PC-3 (cell line): ENCODE measurements at regions not wholly inside any gene's neighbourhood (a gene's known extent, or its start where the extent isn't known, plus 50 kb on each side); places are given as distances from the start of the nearest gene placed in this dataset.

ENCODE experiments used
- ATAC-seq: fragments of 200-7000 bp; cut with Tn5 transposase; 2 replicates; pipeline ENCODE4 v1.9.1; 2020; ENCODE audit warnings: mild to moderate bottlenecking, moderate library complexity
- BruUV-seq: library from RNA; stranded (reverse); fragments of 400-500 nt; replicated peaks from 2 replicates; lab custom pipeline; 2021; lab: Mats Ljungman, UMichigan
- CTCF ChIA-PET: fragments of 300-600 bp; sonication (Branson Sonifier 250); formaldehyde crosslinking; loops from one replicate; lab custom pipeline; 2022; ENCODE audit warnings: antibody characterized with exemption; lab: Charles Lee
- POLR2A ChIA-PET: fragments of 300-600 bp; sonication (Branson Sonifier 250); formaldehyde crosslinking; loops from one replicate; lab custom pipeline; 2022; ENCODE audit warnings: antibody characterized with exemption; ENCODE audit not compliant: unreplicated experiment; lab: Charles Lee
- DNase-seq: peaks from one replicate; pipeline ENCODE4 v3.0.0-alpha.2; 2015
- H2AFZ ChIP-seq: fragments of 300-600 bp; sonication (generic); 2 replicates; pipeline ENCODE4 v1.6.0; 2016; ENCODE audit warnings: antibody characterized with exemption, low read length
- H3F3A ChIP-seq: fragments of 300-600 bp; sonication (generic); one replicate; pipeline ENCODE4 v1.6.0; 2017; ENCODE audit warnings: antibody characterized with exemption, low read length, control low read depth, mild to moderate bottlenecking; ENCODE audit not compliant: unreplicated experiment
- H3K27ac ChIP-seq: fragments of 300-600 bp; sonication (generic); 2 replicates; pipeline ENCODE4 v1.5.1; 2016; ENCODE audit warnings: mild to moderate bottlenecking, low read length
- H3K27me3 ChIP-seq: fragments of 300-600 bp; sonication (generic); 2 replicates; pipeline ENCODE4 v1.6.1; 2016; ENCODE audit warnings: low read length, mixed read lengths
- H3K36me3 ChIP-seq: fragments of 300-600 bp; sonication (generic); 2 replicates; pipeline ENCODE4 v1.6.1; 2016; ENCODE audit warnings: low read depth, mixed run types, low read length, mixed read lengths
- H3K4me1 ChIP-seq: fragments of 300-600 bp; sonication (generic); 2 replicates; pipeline ENCODE4 v1.5.1; 2016; ENCODE audit warnings: low read length; ENCODE audit not compliant: insufficient read depth
- H3K4me2 ChIP-seq: fragments of 300-600 bp; sonication (generic); 2 replicates; pipeline ENCODE4 v1.6.0; 2016; ENCODE audit warnings: low read length
- H3K4me3 ChIP-seq: fragments of 300-600 bp; sonication (generic); 2 replicates; pipeline ENCODE4 v1.5.1; 2016; ENCODE audit warnings: mild to moderate bottlenecking, low read length, mixed read lengths
- H3K79me2 ChIP-seq: fragments of 300-600 bp; sonication (generic); 2 replicates; pipeline ENCODE4 v1.6.1; 2017; ENCODE audit warnings: low read length, mixed read lengths
- H3K9ac ChIP-seq: fragments of 300-600 bp; sonication (generic); 2 replicates; pipeline ENCODE4 v1.6.0; 2016; ENCODE audit warnings: mild to moderate bottlenecking, low read length
- H3K9me2 ChIP-seq: fragments of 300-600 bp; sonication (generic); replicated peaks from 2 replicates; pipeline ENCODE4 v1.6.1; 2016; ENCODE audit warnings: mixed run types, low read length, mixed read lengths
- H3K9me3 ChIP-seq: fragments of 300-600 bp; sonication (generic); 2 replicates; pipeline ENCODE4 v1.6.1; 2016; ENCODE audit warnings: low read length, mixed read lengths
- H4K20me1 ChIP-seq: fragments of 300-600 bp; sonication (generic); 2 replicates; pipeline ENCODE4 v1.6.1; 2016; ENCODE audit warnings: low read length, mixed read lengths
- EZH2 ChIP-seq: fragments of 300-600 bp; sonication (generic); IDR thresholded peaks from one replicate; pipeline ENCODE4 v1.6.1; 2017; ENCODE audit warnings: antibody characterized with exemption, mild to moderate bottlenecking, low read length; ENCODE audit not compliant: unreplicated experiment
- EZH2phosphoT487 ChIP-seq: fragments of 300-600 bp; sonication (generic); IDR thresholded peaks from 2 replicates; pipeline ENCODE4 v1.6.1; 2018; ENCODE audit warnings: mild to moderate bottlenecking, antibody characterized with exemption, low read length, borderline replicate concordance
- intact Hi-C: fragments of 100-400 bp; cut with micrococcal nuclease; formaldehyde crosslinking; loops from 2 replicates; pipeline ENCODE4 v1.9.0; 2023
- TF ChIP-seq, protein P1 (sequence below): fragments of 300-600 bp; sonication (generic); conservative IDR thresholded peaks from 2 replicates; pipeline ENCODE4 v1.5.1; 2017; ENCODE audit warnings: antibody characterized with exemption, low read depth, mild to moderate bottlenecking, low read length

DNA sequence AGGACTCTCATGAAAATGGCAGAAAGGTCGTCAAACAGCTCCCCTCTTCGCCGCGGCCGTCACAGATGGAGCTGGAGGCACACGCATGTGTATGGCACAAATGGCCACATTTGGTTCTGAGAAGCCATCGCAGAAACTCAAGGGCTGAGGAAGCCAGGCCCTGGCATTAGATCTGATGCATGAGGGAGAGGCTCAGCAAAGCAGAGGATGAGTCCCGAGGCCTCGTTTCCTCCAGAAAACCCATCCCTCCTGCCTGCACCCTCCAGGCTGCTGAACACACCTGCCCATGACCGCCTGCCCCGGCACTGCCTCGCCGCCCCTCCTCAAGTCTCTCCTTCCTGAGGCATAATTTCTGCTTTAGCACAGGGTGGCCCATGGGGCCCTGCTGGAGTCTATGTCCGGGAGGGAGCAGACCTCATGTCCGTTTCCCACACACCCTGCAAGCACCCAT is 240.3 kb downstream of the DLL1 start:
- Histone ChIP-seq H3K9ac (no peak overlapping the region), H2AFZ (no peak overlapping the region), H3K9me2 (no peaks in the 10 kb centered on the region), H3K27ac (no peak overlapping the region), H3K9me3 (no peaks in the 10 kb centered on the region), H3F3A (no peaks in the 10 kb centered on the region), H3K4me2 (no peak overlapping the region), H3K36me3 (no peaks in the 10 kb centered on the region), H3K4me1 (peaks cover 9% of the 10 kb centered on the region; the same call in 1 of the 2 replicates), H3K27me3 (no peaks in the 10 kb centered on the region), H3K4me3 (no peak overlapping the region), H3K79me2 (no peaks in the 10 kb centered on the region), H4K20me1 (no peaks in the 10 kb centered on the region)
- POLR2A ChIA-PET, result no interaction called here
- CTCF ChIA-PET, result no interaction called here
- no peak for ATAC-seq
- no peak for DNase-seq
- no TSS peak for BruUV-seq
- TF ChIP-seq, protein P1, sequence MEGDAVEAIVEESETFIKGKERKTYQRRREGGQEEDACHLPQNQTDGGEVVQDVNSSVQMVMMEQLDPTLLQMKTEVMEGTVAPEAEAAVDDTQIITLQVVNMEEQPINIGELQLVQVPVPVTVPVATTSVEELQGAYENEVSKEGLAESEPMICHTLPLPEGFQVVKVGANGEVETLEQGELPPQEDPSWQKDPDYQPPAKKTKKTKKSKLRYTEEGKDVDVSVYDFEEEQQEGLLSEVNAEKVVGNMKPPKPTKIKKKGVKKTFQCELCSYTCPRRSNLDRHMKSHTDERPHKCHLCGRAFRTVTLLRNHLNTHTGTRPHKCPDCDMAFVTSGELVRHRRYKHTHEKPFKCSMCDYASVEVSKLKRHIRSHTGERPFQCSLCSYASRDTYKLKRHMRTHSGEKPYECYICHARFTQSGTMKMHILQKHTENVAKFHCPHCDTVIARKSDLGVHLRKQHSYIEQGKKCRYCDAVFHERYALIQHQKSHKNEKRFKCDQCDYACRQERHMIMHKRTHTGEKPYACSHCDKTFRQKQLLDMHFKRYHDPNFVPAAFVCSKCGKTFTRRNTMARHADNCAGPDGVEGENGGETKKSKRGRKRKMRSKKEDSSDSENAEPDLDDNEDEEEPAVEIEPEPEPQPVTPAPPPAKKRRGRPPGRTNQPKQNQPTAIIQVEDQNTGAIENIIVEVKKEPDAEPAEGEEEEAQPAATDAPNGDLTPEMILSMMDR, result no peak
- TF ChIP-seq EZH2phosphoT487, result no peak
- TF ChIP-seq EZH2, result no peak
- intact Hi-C loops, result no loop called here

- no peaks in the 10 kb centered on the region for H3K36me3 ChIP-seq
- ChIA-PET CTCF (no interaction called here), POLR2A (no interaction called here)
- H3K9me3 ChIP-seq, result no peaks in the 10 kb centered on the region
- H3K27me3 ChIP-seq, result no peaks in the 10 kb centered on the region
- DNase-seq (no peak), ATAC-seq (no peak)
- no peak overlapping the region for H3K4me3 ChIP-seq
- no peaks in the 10 kb centered on the region for H3K79me2 ChIP-seq
- no peaks in the 10 kb centered on the region for H4K20me1 ChIP-seq
- no peaks in the 10 kb centered on the region for H3K9me2 ChIP-seq
- TF ChIP-seq, protein P1, result no peak
- no peak for TF ChIP-seq EZH2phosphoT487
- TF ChIP-seq EZH2, result no peak
- peaks cover 9% of the 10 kb centered on the region; the same call in 1 of the 2 replicates for H3K4me1 ChIP-seq
- H3K4me2 ChIP-seq, result no peak overlapping the region
- intact Hi-C loops, result no loop called here
- BruUV-seq, result no TSS peak
- no peak overlapping the region for H3K9ac ChIP-seq
- no peak overlapping the region for H3K27ac ChIP-seq
- no peak overlapping the region for H2AFZ ChIP-seq
- no peaks in the 10 kb centered on the region for H3F3A ChIP-seq
These were observed 241.0 kb downstream of the DLL1 start for GRCh38 chr6:170049641-170050561.
